SK-N-MC (cell line): ENCODE measurements at regions not wholly inside any gene's neighbourhood (a gene's known extent, or its start where the extent isn't known, plus 50 kb on each side); places are given as distances from the start of the nearest gene placed in this dataset.

Experiments used
- EZH2 ChIP-seq: fragments of 200-600 bp; sonication (generic); IDR thresholded peaks from one replicate; pipeline ENCODE4 v1.6.1; 2017; ENCODE audit warnings: antibody characterized with exemption
- FOXP2 ChIP-seq: optimal IDR thresholded peaks from 2 replicates; pipeline ENCODE3; 2011; ENCODE audit warnings: mild to moderate bottlenecking, moderate library complexity; ENCODE audit not compliant: insufficient read depth; ENCODE audit errors: extremely low read length, control extremely low read depth
- POLR2AphosphoS5 ChIP-seq: IDR thresholded peaks from 2 replicates; pipeline ENCODE4 v1.6.1; 2012; ENCODE audit warnings: mild to moderate bottlenecking, low read depth, low read length, borderline replicate concordance

DNA sequence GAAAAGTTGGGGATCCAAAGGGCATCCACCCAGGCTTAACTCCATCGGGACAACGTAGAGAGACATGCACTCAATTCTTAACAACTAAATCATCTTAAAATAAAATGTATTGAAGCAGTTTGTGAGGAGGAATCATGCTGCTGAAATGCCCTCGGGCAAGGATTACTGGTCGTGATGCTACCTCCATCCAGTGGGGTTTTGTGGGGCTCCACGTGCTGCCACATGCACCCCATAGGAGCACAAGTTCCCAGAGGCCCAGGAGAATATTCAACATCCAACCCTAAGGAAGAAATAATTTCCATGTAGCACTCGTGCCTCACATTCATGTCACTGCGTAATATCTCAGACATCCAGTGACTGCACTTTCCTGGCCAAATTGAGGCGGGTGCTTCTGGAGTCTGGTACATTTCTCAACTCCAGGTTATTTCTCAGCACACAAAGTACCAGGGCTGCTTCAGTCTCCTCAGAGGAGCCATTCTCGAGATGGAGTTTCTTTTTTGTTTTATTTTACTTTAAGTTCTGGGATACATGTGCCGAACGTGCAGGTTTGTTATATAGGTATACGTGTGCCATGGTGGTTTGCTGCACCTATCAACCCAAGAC is 429.8 kb downstream of the FOXO1 start:
- TF ChIP-seq EZH2, result no peak
- no peak for TF ChIP-seq POLR2AphosphoS5
- TF ChIP-seq FOXP2, result no peak
